ENCODE measurements at regions not wholly inside any gene's neighbourhood (a gene's known extent, or its start where the extent isn't known, plus 50 kb on each side); places are given as distances from the start of the nearest gene placed in this dataset.

GRCh38 chr1:234973426-234974250 is 155.0 kb downstream of the TOMM20 start:
- no peak for DNase-seq (ENCODE audit: low spot score)

GRCh38 chr1:234972411-234973191 is 156.0 kb downstream of the TOMM20 start:
- no peak for DNase-seq (ENCODE audit: low spot score)

- DNase-seq (ENCODE audit: low spot score): no peak
Observed at GRCh38 chr1:234971586-234972297, 156.9 kb downstream of the TOMM20 start.

- DNase-seq (ENCODE audit: low spot score): peak; percentile 87
Observed at GRCh38 chr1:234970731-234971476, 157.7 kb downstream of the TOMM20 start.

- DNase-seq (ENCODE audit: low spot score): no peak
Observed at GRCh38 chr1:234970401-234970730, 158.3 kb downstream of the TOMM20 start.

GRCh38 chr1:234969581-234970400 is 158.8 kb downstream of the TOMM20 start:
- peak; percentile 75 for DNase-seq (ENCODE audit: low spot score)

GRCh38 chr1:234969011-234969441 is 159.6 kb downstream of the TOMM20 start:
- no peak for DNase-seq (ENCODE audit: low spot score)

GRCh38 chr1:234968451-234968850 is 160.2 kb downstream of the TOMM20 start:
- no peak for DNase-seq (ENCODE audit: low spot score)

GRCh38 chr1:234967121-234967520 is 161.5 kb downstream of the TOMM20 start:
- DNase-seq (ENCODE audit: low spot score): no peak

GRCh38 chr1:234965111-234965510 is 163.5 kb downstream of the TOMM20 start:
- DNase-seq (ENCODE audit: low spot score): no peak

GRCh38 chr1:234963904-234964702 is 164.5 kb downstream of the TOMM20 start:
- no peak for DNase-seq (ENCODE audit: low spot score)

GRCh38 chr1:234963180-234963903 is 165.3 kb downstream of the TOMM20 start:
- peak; percentile 87 for DNase-seq (ENCODE audit: low spot score)

- DNase-seq (ENCODE audit: low spot score): peak; percentile 90
Observed at GRCh38 chr1:234962340-234962989, 166.2 kb downstream of the TOMM20 start.

- peak; percentile 74 for DNase-seq (ENCODE audit: low spot score)
Observed at GRCh38 chr1:234961456-234962339, 166.9 kb downstream of the TOMM20 start.

GRCh38 chr1:234960722-234961455 is 167.7 kb downstream of the TOMM20 start:
- no peak for DNase-seq (ENCODE audit: low spot score)

- DNase-seq (ENCODE audit: low spot score): no peak
Observed at GRCh38 chr1:234958706-234959657, 169.7 kb downstream of the TOMM20 start.

Measured in AG20443 (cell line).